ENCODE measurements at regions not wholly inside any gene's neighbourhood (a gene's known extent, or its start where the extent isn't known, plus 50 kb on each side); places are given as distances from the start of the nearest gene placed in this dataset.

DNA sequence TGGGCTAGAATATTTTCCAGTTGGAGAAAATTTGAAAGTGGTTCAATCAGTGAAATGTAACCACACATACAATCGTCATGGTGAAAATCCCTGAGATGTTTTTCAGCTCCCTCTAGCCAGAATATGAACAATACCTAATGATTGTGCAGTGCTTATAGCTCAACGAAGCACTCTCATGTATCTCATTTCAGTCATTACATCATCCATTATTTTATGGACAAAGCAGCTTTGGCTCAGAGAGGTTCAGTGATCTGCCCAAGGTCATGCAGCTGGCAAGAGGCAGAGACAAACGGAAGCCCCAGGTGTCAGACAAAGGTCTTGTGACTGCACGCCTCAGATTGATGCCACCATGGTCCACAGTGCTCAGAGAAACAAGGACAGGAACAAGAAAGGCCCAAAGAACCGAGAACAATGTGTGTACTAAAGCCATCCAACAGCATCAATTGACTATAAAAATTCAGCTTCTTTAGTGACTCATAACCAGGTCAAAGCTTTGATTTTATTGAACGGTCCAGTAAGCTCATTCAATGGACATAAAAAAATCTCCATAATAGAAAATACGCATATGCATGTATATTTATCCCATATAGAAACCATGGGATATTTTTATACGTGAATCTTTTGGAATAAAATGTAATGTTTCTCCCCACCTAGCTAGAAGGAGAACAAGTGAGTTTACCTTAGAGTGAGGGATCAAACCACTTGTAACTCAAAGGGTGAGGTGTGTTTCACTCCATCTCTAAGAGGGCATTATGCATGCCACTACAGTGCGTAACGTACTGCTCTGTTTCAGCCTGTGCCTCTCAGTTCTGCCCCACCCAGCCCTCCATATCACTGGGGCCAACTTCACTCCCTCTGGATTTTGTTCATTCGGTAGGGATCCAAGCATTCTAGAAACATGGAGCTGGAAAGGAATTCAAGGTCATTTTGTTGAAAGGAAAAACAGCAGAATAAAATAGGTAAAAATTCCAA is 141.8 kb downstream of the GRIN2B start:
- 58% methylated on average over 11 of the region's 11 CpGs for WGBS (ENCODE audit: missing lambda C conversion rate)
- ATAC-seq (no peak), FAIRE-seq (no peak), DNase-seq (ENCODE audit: low read depth in 1 of 2, low spot score in 1 of 2) (no peak)
- Histone ChIP-seq H3K27ac (no peak overlapping the region), H3K4me1 (peaks cover 9% of the 10 kb centered on the region; the same call in 2 of the 3 replicates), H3K9me3 (no peaks in the 10 kb centered on the region), H3K4me3 (no peak overlapping the region), H3K4me2 (no peak overlapping the region)
- TF ChIP-seq E2F6 (IDR thresholded peaks at IDR 0.05; ENCODE audit: borderline replicate concordance, low read depth) (no peak), HOXA7 (CRISPR knock-in tag; IDR thresholded peaks at IDR 0.05) (no peak), EHF (CRISPR knock-in tag; IDR thresholded peaks at IDR 0.05) (no peak), CHD2 (IDR thresholded peaks at IDR 0.05; ENCODE audit: low read length, partially characterized antibody) (no peak), RCOR1 (IDR thresholded peaks at IDR 0.05; ENCODE audit: low read depth, low read length) (no peak), PBX3 (IDR thresholded peaks at IDR 0.05) (no peak), ELK1 (IDR thresholded peaks at IDR 0.05; ENCODE audit: low read depth, low read length) (no peak), RNF2 (IDR thresholded peaks at IDR 0.05; ENCODE audit: borderline replicate concordance, low read depth) (no peak)
- ChIA-PET CTCF (interaction anchor here (0.9 to 1.5 kb wide), 2 partner anchors 102 to 328 kb away, joined by 4 read pairs; no protein-coding TSS in a partner anchor), POLR2A (no interaction called here)

- no peaks in the 10 kb centered on the region for H3K9me3 ChIP-seq
- ChIA-PET POLR2A (no interaction called here), CTCF (interaction anchor here (1.0 to 1.2 kb wide), 2 partner anchors 28 to 474 kb away, joined by 3 read pairs; no protein-coding TSS in a partner anchor)
- no peak overlapping the region for H3K27ac ChIP-seq
- ATAC-seq (no peak), FAIRE-seq (no peak), DNase-seq (ENCODE audit: low read depth in 1 of 2, low spot score in 1 of 2) (no peak)
- H3K4me3 ChIP-seq = no peak overlapping the region
- TF ChIP-seq HDAC2 (IDR thresholded peaks at IDR 0.05) (no peak), CEBPB (IDR thresholded peaks at IDR 0.05) (no peak), E2F6 (IDR thresholded peaks at IDR 0.05; ENCODE audit: borderline replicate concordance, low read depth) (no peak), HOXB5 (CRISPR knock-in tag; IDR thresholded peaks at IDR 0.05) (no peak), FOSL2 (IDR thresholded peaks at IDR 0.05) (no peak), FOSL2 (CRISPR knock-in tag; IDR thresholded peaks at IDR 0.05) (no peak), CBX2 (IDR thresholded peaks at IDR 0.05; ENCODE audit: borderline replicate concordance, low read depth) (no peak), NPAS2 (CRISPR knock-in tag; IDR thresholded peaks at IDR 0.05; ENCODE audit: borderline replicate concordance) (no peak), RARB (CRISPR knock-in tag; IDR thresholded peaks at IDR 0.05) (no peak), HOXA7 (CRISPR knock-in tag; IDR thresholded peaks at IDR 0.05) (no peak), PBX3 (IDR thresholded peaks at IDR 0.05) (no peak), ESRRA (IDR thresholded peaks at IDR 0.05; ENCODE audit: borderline replicate concordance, low read length) (no peak), EHF (CRISPR knock-in tag; IDR thresholded peaks at IDR 0.05) (no peak), ZNF302 (CRISPR knock-in tag; IDR thresholded peaks at IDR 0.05) (no peak), TFCP2L1 (CRISPR knock-in tag; IDR thresholded peaks at IDR 0.05) (no peak), TP53 (CRISPR knock-in tag; IDR thresholded peaks at IDR 0.05) (no peak), RAD21 (conservative IDR thresholded peaks at IDR 0.05 in 1 of 2, IDR thresholded peaks at IDR 0.05 in 1 of 2) (no peak)
- 68% methylated on average over 3 of the region's 3 CpGs for WGBS (ENCODE audit: missing lambda C conversion rate)
- H3K4me1 ChIP-seq = peaks cover 9% of the 10 kb centered on the region; the same call in 2 of the 3 replicates
- H3K4me2 ChIP-seq = no peak overlapping the region
These were observed 145.3 kb downstream of the GRIN2B start for GRCh38 chr12:13836099-13836498.

All from A549 (cell line).